ENCODE measurements at regions not wholly inside any gene's neighbourhood (a gene's known extent, or its start where the extent isn't known, plus 50 kb on each side); places are given as distances from the start of the nearest gene placed in this dataset.

DNA sequence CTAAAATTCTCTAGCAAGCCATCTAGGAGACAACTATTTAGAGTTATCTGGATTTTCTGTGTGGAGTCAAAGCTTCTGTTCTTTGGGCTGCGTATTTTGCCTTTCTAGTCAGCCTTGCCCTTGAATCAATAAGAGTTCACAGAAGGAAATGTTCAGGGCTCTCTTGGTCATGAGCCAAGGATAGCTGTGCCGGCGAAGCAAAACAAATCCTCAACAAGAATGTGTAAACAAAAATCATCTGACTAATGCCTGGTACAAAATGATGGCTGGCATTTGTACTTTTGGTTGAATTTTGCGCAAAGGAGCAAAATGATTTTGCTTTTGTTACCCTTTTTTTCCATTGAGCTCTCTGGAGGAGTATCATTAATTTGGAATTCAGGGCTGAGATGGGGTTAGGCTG lies 171.1 kb downstream of the DACT1 start:
- TF ChIP-seq, protein P1, sequence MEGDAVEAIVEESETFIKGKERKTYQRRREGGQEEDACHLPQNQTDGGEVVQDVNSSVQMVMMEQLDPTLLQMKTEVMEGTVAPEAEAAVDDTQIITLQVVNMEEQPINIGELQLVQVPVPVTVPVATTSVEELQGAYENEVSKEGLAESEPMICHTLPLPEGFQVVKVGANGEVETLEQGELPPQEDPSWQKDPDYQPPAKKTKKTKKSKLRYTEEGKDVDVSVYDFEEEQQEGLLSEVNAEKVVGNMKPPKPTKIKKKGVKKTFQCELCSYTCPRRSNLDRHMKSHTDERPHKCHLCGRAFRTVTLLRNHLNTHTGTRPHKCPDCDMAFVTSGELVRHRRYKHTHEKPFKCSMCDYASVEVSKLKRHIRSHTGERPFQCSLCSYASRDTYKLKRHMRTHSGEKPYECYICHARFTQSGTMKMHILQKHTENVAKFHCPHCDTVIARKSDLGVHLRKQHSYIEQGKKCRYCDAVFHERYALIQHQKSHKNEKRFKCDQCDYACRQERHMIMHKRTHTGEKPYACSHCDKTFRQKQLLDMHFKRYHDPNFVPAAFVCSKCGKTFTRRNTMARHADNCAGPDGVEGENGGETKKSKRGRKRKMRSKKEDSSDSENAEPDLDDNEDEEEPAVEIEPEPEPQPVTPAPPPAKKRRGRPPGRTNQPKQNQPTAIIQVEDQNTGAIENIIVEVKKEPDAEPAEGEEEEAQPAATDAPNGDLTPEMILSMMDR (IDR thresholded peaks at IDR 0.05) = no peak
- peak; percentile 67 for TF ChIP-seq POLR2AphosphoS5 (IDR thresholded peaks at IDR 0.05)

All from prostate gland (tissue), 2 donors.